OCI-LY3 (cell line): ENCODE measurements at regions not wholly inside any gene's neighbourhood (a gene's known extent, or its start where the extent isn't known, plus 50 kb on each side); places are given as distances from the start of the nearest gene placed in this dataset.

Experiments
- H2AFZ ChIP-seq: fragments of 200-600, 300-600 bp; shearing (Covaris generic); 2 replicates; pipeline ENCODE4 v1.6.0; 2014; ENCODE audit warnings: antibody characterized with exemption, low read depth, low read length
- H3K27ac ChIP-seq: fragments of 200-600, 300-600 bp; sonication (generic); 2 replicates; pipeline ENCODE4 v1.5.1; 2014; ENCODE audit warnings: mild to moderate bottlenecking, low read length, moderate library complexity, mixed read lengths
- H3K27me3 ChIP-seq: fragments of 200-600, 300-600 bp; sonication (generic); 2 replicates; pipeline ENCODE4 v1.6.1; 2014; ENCODE audit warnings: low read depth, low read length, mixed read lengths
- H3K36me3 ChIP-seq: fragments of 200-600, 300-600 bp; sonication (generic); replicated peaks from 2 replicates; pipeline ENCODE3; 2014; ENCODE audit warnings: low read depth, low read length, mixed read lengths
- H3K4me1 ChIP-seq: fragments of 300-600, 200-600 bp; sonication (generic); 2 replicates; pipeline ENCODE4 v1.6.1; 2014; ENCODE audit warnings: low read length, mixed read lengths
- H3K4me2 ChIP-seq: fragments of 200-600, 300-600 bp; sonication (generic); 2 replicates; pipeline ENCODE4 v1.6.1; 2014; ENCODE audit warnings: low read length, mixed read lengths
- H3K4me3 ChIP-seq: fragments of 300-600, 200-600 bp; sonication (generic); 2 replicates; pipeline ENCODE4 v1.5.1; 2014; ENCODE audit warnings: antibody characterized with exemption, mild to moderate bottlenecking, low read length, moderate library complexity
- H3K79me2 ChIP-seq: fragments of 300-600, 200-600 bp; shearing (Covaris generic); 2 replicates; pipeline ENCODE4 v1.6.1; 2014; ENCODE audit warnings: mild to moderate bottlenecking, low read length, mixed read lengths
- H3K9ac ChIP-seq: fragments of 300-600, 200-600 bp; shearing (Covaris generic); 2 replicates; pipeline ENCODE4 v1.6.0; 2014; ENCODE audit warnings: mild to moderate bottlenecking, low read length, moderate library complexity
- H3K9me3 ChIP-seq: fragments of 200-600, 300-600 bp; shearing (Covaris generic); 2 replicates; pipeline ENCODE4 v1.6.1; 2014; ENCODE audit warnings: low read length, mixed read lengths; ENCODE audit not compliant: insufficient read depth
- H4K20me1 ChIP-seq: fragments of 200-600, 300-600 bp; sonication (generic); 2 replicates; pipeline ENCODE4 v1.6.1; 2016; ENCODE audit warnings: low read length, mixed read lengths; ENCODE audit not compliant: insufficient read depth
- EZH2phosphoT487 ChIP-seq: fragments of 200-600 bp; shearing (Covaris generic); IDR thresholded peaks from 2 replicates; pipeline ENCODE4 v1.6.1; 2018; ENCODE audit warnings: antibody characterized with exemption, mixed run types, low read depth
- TF ChIP-seq, protein P1 (sequence below): fragments of 200-600, 300-600 bp; sonication (generic); IDR thresholded peaks from 2 replicates; pipeline ENCODE4 v1.5.1; 2014; ENCODE audit warnings: antibody characterized with exemption, low read length, low read depth

DNA sequence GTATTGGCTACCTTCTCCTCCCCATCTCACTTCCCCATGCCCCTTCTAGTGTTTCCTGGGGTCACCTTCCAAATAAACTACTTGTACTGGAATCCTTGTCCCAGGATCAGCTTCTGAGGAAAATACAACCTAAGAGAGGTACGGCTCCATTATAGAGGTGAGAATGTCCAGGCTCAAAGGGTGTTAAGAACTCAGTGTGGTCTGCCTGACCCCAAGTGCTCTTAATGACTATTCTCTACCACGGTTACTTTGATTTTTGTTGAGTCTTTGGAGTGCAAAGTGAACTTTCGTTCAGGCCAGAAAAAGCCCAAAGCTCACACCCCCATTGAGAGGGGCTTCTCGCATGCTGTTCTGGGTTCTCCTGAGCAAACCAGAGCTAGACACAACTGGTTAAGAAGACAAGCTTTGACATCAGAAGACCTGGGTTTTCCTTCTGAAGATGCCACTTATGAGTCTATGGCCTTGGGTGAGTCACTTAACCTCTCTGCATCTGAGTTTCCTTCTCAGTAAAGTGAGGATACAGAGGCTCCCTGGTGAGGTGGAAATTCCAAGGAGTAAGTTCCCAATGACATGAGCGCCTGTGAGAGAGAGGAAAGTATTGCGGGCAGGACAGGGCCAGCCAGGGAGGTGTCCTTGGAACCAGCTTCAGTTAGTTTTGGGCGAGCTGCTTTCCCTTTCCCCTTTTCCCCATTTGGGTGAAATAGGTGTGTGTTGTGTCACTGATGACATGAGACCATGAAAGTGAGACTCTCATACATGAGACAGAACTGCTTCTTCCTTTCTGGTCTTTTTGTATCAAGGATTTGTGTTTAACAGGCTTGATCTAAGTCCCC is 475.0 kb upstream of the PROK2 start:
- Histone ChIP-seq H3K4me3 (no peak overlapping the region), H3K4me2 (no peak overlapping the region), H3K9ac (no peak overlapping the region), H3K79me2 (no peaks in the 10 kb centered on the region), H3K27me3 (peaks cover 100% of the 10 kb centered on the region), H3K4me1 (no peaks in the 10 kb centered on the region), H3K9me3 (no peaks in the 10 kb centered on the region), H2AFZ (no peak overlapping the region), H3K27ac (no peak overlapping the region), H4K20me1 (peaks cover 10% of the 10 kb centered on the region), H3K36me3 (no peaks in the 10 kb centered on the region)
- no peak for TF ChIP-seq EZH2phosphoT487
- TF ChIP-seq, protein P1, sequence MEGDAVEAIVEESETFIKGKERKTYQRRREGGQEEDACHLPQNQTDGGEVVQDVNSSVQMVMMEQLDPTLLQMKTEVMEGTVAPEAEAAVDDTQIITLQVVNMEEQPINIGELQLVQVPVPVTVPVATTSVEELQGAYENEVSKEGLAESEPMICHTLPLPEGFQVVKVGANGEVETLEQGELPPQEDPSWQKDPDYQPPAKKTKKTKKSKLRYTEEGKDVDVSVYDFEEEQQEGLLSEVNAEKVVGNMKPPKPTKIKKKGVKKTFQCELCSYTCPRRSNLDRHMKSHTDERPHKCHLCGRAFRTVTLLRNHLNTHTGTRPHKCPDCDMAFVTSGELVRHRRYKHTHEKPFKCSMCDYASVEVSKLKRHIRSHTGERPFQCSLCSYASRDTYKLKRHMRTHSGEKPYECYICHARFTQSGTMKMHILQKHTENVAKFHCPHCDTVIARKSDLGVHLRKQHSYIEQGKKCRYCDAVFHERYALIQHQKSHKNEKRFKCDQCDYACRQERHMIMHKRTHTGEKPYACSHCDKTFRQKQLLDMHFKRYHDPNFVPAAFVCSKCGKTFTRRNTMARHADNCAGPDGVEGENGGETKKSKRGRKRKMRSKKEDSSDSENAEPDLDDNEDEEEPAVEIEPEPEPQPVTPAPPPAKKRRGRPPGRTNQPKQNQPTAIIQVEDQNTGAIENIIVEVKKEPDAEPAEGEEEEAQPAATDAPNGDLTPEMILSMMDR: no peak

- H4K20me1 ChIP-seq: peaks cover 11% of the 10 kb centered on the region
- H3K27ac ChIP-seq: no peak overlapping the region
- no peak overlapping the region for H3K4me2 ChIP-seq
- no peaks in the 10 kb centered on the region for H3K9me3 ChIP-seq
- no peaks in the 10 kb centered on the region for H3K79me2 ChIP-seq
- no peaks in the 10 kb centered on the region for H3K4me1 ChIP-seq
- no peak overlapping the region for H3K4me3 ChIP-seq
- TF ChIP-seq, protein P1: no peak
- no peak for TF ChIP-seq EZH2phosphoT487
- peaks cover 99% of the 10 kb centered on the region for H3K27me3 ChIP-seq
- H3K36me3 ChIP-seq: no peaks in the 10 kb centered on the region
- no peak overlapping the region for H2AFZ ChIP-seq
- H3K9ac ChIP-seq: no peak overlapping the region
Measured at GRCh38 chr3:72258361-72259141, 473.6 kb upstream of the PROK2 start.

DNA sequence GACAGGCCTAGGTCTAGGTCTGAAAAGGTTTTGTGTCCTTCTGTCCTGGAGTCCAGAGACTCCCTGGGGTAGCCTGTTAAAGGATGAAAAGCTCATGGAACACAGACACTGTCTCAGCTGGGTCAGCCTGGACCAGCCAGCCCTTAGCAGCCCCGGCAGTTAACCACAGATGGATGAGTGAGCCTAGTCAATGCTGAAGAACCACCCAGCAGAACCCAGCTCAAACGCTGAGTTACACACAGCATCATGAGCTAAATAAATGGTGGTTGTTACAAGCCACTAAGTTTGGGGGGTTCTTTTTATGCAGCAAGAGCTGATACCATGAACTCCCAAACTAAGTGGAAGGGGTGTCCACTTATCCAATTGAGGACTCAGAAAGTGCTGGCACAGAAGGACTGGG is 472.8 kb upstream of the PROK2 start:
- peaks cover 98% of the 10 kb centered on the region for H3K27me3 ChIP-seq
- no peak overlapping the region for H2AFZ ChIP-seq
- H3K4me2 ChIP-seq: no peak overlapping the region
- H3K36me3 ChIP-seq: no peaks in the 10 kb centered on the region
- no peaks in the 10 kb centered on the region for H3K9me3 ChIP-seq
- no peaks in the 10 kb centered on the region for H3K79me2 ChIP-seq
- H3K4me3 ChIP-seq: no peak overlapping the region
- H3K4me1 ChIP-seq: no peaks in the 10 kb centered on the region
- H3K27ac ChIP-seq: no peak overlapping the region
- peaks cover 11% of the 10 kb centered on the region for H4K20me1 ChIP-seq
- H3K9ac ChIP-seq: no peak overlapping the region
- TF ChIP-seq, protein P1: no peak
- TF ChIP-seq EZH2phosphoT487: no peak

DNA sequence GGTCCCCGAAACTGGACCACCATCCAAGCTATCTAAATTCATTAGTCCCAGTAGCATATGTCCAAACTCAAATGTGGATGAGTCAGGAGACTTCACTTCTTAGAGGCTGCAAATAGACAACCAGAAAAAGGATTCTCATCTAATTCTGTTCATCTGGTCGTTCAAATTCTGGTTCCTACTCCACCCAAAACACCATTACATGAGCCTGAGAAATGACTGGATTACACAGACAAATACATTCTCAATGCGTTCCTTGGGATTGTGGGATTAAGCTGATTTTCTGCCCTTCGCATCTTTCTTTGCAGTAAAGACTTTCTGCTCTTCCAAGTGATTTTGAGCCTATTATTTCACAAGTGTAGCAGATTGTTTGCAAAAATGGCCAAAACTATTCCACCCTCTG is 472.3 kb upstream of the PROK2 start:
- H3K36me3 ChIP-seq: no peaks in the 10 kb centered on the region
- no peaks in the 10 kb centered on the region for H3K79me2 ChIP-seq
- H4K20me1 ChIP-seq: peaks cover 11% of the 10 kb centered on the region
- no peak overlapping the region for H3K4me3 ChIP-seq
- peaks cover 97% of the 10 kb centered on the region for H3K27me3 ChIP-seq
- H3K9me3 ChIP-seq: no peaks in the 10 kb centered on the region
- TF ChIP-seq EZH2phosphoT487: no peak
- TF ChIP-seq, protein P1: no peak
- H3K9ac ChIP-seq: no peak overlapping the region
- no peak overlapping the region for H2AFZ ChIP-seq
- H3K27ac ChIP-seq: no peak overlapping the region
- H3K4me2 ChIP-seq: no peak overlapping the region
- H3K4me1 ChIP-seq: no peaks in the 10 kb centered on the region
